GM23248 (cell line): ENCODE measurements at regions not wholly inside any gene's neighbourhood (a gene's known extent, or its start where the extent isn't known, plus 50 kb on each side); places are given as distances from the start of the nearest gene placed in this dataset.
"Not testable (repeated sequence)": the region's sequence is repeated elsewhere in the genome, so short reads cannot be mapped to it uniquely, and the experiment has no call there.

ENCODE experiments used
- DNase-seq: peaks from one replicate; pipeline ENCODE4 v3.0.0-alpha.2; 2015
- H2AFZ ChIP-seq: fragments of 200-600 bp; sonication (generic); 2 replicates; pipeline ENCODE4 v1.6.1; 2016; ENCODE audit warnings: antibody characterized with exemption
- H3F3A ChIP-seq: fragments of 200-600 bp; sonication (generic); 2 replicates; pipeline ENCODE4 v1.6.1; 2016; ENCODE audit warnings: mild to moderate bottlenecking, antibody characterized with exemption, mixed run types; ENCODE audit not compliant: insufficient read depth
- H3K27ac ChIP-seq: fragments of 200-600 bp; sonication (generic); 2 replicates; pipeline ENCODE4 v1.5.1; 2016; ENCODE audit warnings: mild to moderate bottlenecking
- H3K27me3 ChIP-seq: fragments of 200-600 bp; sonication (generic); replicated peaks from 2 replicates; pipeline ENCODE4 v1.6.1; 2016; ENCODE audit warnings: mild to moderate bottlenecking; ENCODE audit not compliant: insufficient read depth
- H3K36me3 ChIP-seq: fragments of 200-600 bp; sonication (generic); 2 replicates; pipeline ENCODE4 v1.6.1; 2016; ENCODE audit warnings: low read depth, mild to moderate bottlenecking
- H3K4me1 ChIP-seq: fragments of 200-600 bp; sonication (generic); 2 replicates; pipeline ENCODE4 v1.6.1; 2016; ENCODE audit warnings: mild to moderate bottlenecking; ENCODE audit not compliant: insufficient read depth
- H3K4me2 ChIP-seq: fragments of 200-600 bp; sonication (generic); one replicate; pipeline ENCODE4 v1.6.1; 2016; ENCODE audit warnings: mild to moderate bottlenecking; ENCODE audit not compliant: unreplicated experiment
- H3K4me3 ChIP-seq: fragments of 200-600 bp; sonication (generic); 2 replicates; pipeline ENCODE4 v1.5.1; 2016; ENCODE audit warnings: mild to moderate bottlenecking
- H3K79me2 ChIP-seq: fragments of 200-600 bp; sonication (generic); 2 replicates; pipeline ENCODE4 v1.6.1; 2016; ENCODE audit warnings: mild to moderate bottlenecking; ENCODE audit not compliant: insufficient read depth
- H3K9ac ChIP-seq: fragments of 200-600 bp; sonication (generic); 2 replicates; pipeline ENCODE4 v1.6.1; 2016; ENCODE audit warnings: mild to moderate bottlenecking
- H3K9me2 ChIP-seq: fragments of 200-600 bp; sonication (generic); 2 replicates; pipeline ENCODE4 v1.6.1; 2016; ENCODE audit warnings: mixed run types, mild to moderate bottlenecking, moderate library complexity; ENCODE audit not compliant: insufficient read depth
- H3K9me3 ChIP-seq: fragments of 200-600 bp; sonication (generic); one replicate; pipeline ENCODE4 v1.6.1; 2017; ENCODE audit warnings: low read depth
- H4K20me1 ChIP-seq: fragments of 200-600 bp; sonication (generic); 2 replicates; pipeline ENCODE4 v1.6.0; 2016; ENCODE audit not compliant: insufficient read depth
- EZH2 ChIP-seq: fragments of 200-600 bp; sonication (generic); IDR thresholded peaks from 2 replicates; pipeline ENCODE4 v1.6.1; 2018; ENCODE audit warnings: antibody characterized with exemption, mild to moderate bottlenecking; ENCODE audit not compliant: insufficient read depth, poor library complexity, severe bottlenecking
- EZH2phosphoT487 ChIP-seq: fragments of 200-600 bp; sonication (generic); IDR thresholded peaks from 2 replicates; pipeline ENCODE4 v1.6.1; 2018; ENCODE audit warnings: antibody characterized with exemption, moderate library complexity, mild to moderate bottlenecking, low read depth; ENCODE audit not compliant: insufficient read depth
- WGBS, 2 experiments: methylation state at CpG; one replicate each; pipeline ENCODE4 v1.1.6; 2015 to 2017; ENCODE audit warnings: low lambda C conversion rate in 2 of 2, low coverage in 1 of 2; ENCODE audit errors: missing lambda C conversion rate in 2 of 2; 5-methylcytosine and 5-hydroxymethylcytosine counted together
- in situ Hi-C: fragments of 300-500 bp; cut with MboI; formaldehyde crosslinking; loops from 2 replicates; pipeline ENCODE4 v1.15.0; 2020

DNA sequence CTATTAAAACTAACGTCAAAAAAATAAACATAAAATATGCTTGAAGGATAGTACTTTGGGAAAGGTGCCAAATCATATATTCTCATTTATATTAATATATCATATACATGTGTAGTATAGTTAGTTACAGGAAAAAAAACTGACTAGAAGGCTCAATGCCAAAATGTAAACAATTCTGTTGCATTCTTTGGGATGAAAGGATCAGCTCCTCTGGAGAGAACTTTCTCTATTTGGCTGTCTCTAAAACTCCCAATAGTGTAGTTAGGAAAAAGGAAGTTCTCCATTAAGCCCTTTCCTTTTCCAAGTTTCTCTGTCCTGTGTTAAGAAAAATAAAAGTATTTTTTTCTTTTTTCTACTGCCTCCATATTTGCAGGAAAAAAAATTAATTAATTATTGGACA is 86.5 kb upstream of the BTN3A2 start:
- Histone ChIP-seq H3K36me3 (no peaks in the 10 kb centered on the region), H3K4me3 (no peak overlapping the region), H3K9ac (no peak overlapping the region), H3K27ac (no peak overlapping the region), H3K9me2 (no peaks in the 10 kb centered on the region), H3F3A (peaks cover 25% of the 10 kb centered on the region), H2AFZ (no peak overlapping the region), H3K9me3 (no peaks in the 10 kb centered on the region), H3K79me2 (peaks cover 10% of the 10 kb centered on the region; the same call in 1 of the 2 replicates), H3K4me2 (no peak overlapping the region), H4K20me1 (no peaks in the 10 kb centered on the region), H3K4me1 (0 out of 2 replicates have a peak, but pooled peaks cover 4% of the 10 kb centered on the region), H3K27me3 (no peaks in the 10 kb centered on the region)
- TF ChIP-seq EZH2 (no peak), EZH2phosphoT487 (no peak)
- in situ Hi-C loops = no loop called here
- WGBS, 2 experiments = 3 to 19% methylated on average over 1 of the region's 1 CpG
- no peak for DNase-seq

DNA sequence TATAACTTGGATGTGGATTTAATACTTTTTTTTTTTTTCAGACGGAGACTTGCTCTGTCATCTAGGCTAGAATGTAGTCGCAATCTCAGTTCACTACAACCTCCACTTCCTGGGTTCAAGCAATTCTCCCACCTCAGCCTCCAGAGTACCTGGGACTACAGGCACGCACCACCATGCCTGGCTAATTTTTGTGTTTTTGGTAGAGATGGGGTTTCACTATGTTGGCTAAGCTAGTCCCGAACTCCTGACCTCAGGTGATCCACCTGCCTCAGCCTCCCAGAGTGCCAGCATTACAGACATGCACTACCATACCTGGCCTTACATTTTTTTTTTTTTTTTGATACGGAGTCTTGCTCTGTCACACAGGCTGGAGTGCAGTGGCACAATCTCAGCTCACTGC is 85.6 kb upstream of the BTN3A2 start:
- H3K9ac ChIP-seq, H3K4me1 ChIP-seq, H3K27me3 ChIP-seq, H3K36me3 ChIP-seq, DNase-seq, H4K20me1 ChIP-seq, H3K9me2 ChIP-seq, H3K4me3 ChIP-seq, H3K4me2 ChIP-seq, H3K9me3 ChIP-seq, H2AFZ ChIP-seq, H3K27ac ChIP-seq, in situ Hi-C loops: not testable (repeated sequence)
- H3K79me2 ChIP-seq = peaks cover 12% of the 10 kb centered on the region; the same call in 1 of the 2 replicates
- WGBS, 2 experiments = 94 to 99% methylated on average over 5 of the region's 5 CpGs
- peaks cover 22% of the 10 kb centered on the region for H3F3A ChIP-seq

DNA sequence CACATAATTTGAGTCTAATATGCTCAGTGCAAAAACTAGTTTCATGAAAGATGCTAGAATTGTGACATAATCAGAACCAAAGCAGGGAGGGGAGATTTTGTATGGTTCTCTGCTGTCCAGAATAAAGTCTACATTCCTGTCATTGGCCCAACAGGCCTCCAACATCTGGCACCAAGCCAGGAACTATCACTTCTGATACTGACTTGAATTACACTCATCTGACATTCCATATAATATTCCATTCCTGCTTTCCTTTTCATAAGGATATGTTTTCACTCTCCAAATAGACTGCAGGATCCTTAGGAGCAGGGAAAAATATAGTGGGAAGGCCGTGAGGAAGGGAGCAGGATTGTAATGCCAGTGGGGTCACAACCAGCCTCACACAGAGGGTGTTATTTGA is 84.6 kb upstream of the BTN3A2 start:
- H3K27me3 ChIP-seq = no peaks in the 10 kb centered on the region
- H3K9ac ChIP-seq = no peak overlapping the region
- peaks cover 23% of the 10 kb centered on the region for H3F3A ChIP-seq
- no peak overlapping the region for H3K4me2 ChIP-seq
- no peak for DNase-seq
- in situ Hi-C loops = no loop called here
- TF ChIP-seq EZH2phosphoT487 (no peak), EZH2 (no peak)
- no peaks in the 10 kb centered on the region for H3K9me2 ChIP-seq
- H2AFZ ChIP-seq = no peak overlapping the region
- no peaks in the 10 kb centered on the region for H3K4me1 ChIP-seq
- H3K79me2 ChIP-seq = peaks cover 12% of the 10 kb centered on the region; the same call in 1 of the 2 replicates
- H3K36me3 ChIP-seq = no peaks in the 10 kb centered on the region
- no peaks in the 10 kb centered on the region for H4K20me1 ChIP-seq
- no peaks in the 10 kb centered on the region for H3K9me3 ChIP-seq
- 45 to 72% methylated on average over 1 of the region's 1 CpG for whole genome bisulfite sequencing, 2 experiments
- H3K4me3 ChIP-seq = no peak overlapping the region
- no peak overlapping the region for H3K27ac ChIP-seq

GRCh38 chr6:26284537-26285142 is 80.4 kb upstream of the BTN3A2 start:
- in situ Hi-C loops = no loop called here
- H3K27ac ChIP-seq = peak overlapping the region; percentile 94
- no peak for TF ChIP-seq EZH2phosphoT487
- no peak for TF ChIP-seq EZH2
- H3K36me3 ChIP-seq = no peaks in the 10 kb centered on the region
- H3K9me3 ChIP-seq = no peaks in the 10 kb centered on the region
- peaks cover 19% of the 10 kb centered on the region for H3F3A ChIP-seq
- no peaks in the 10 kb centered on the region for H3K9me2 ChIP-seq
- WGBS, 2 experiments = 0 to 2% methylated on average over 23 of the region's 23 CpGs
- DNase-seq = peak; percentile 87
- H3K4me2 ChIP-seq = peak overlapping the region; percentile 93
- H3K79me2 ChIP-seq = peaks cover 12% of the 10 kb centered on the region; the same call in 1 of the 2 replicates
- peak overlapping the region; percentile 80 for H3K4me3 ChIP-seq
- peak overlapping the region; percentile 86 for H2AFZ ChIP-seq
- no peaks in the 10 kb centered on the region for H4K20me1 ChIP-seq
- no peaks in the 10 kb centered on the region for H3K4me1 ChIP-seq
- no peaks in the 10 kb centered on the region for H3K27me3 ChIP-seq
- H3K9ac ChIP-seq = peak overlapping the region; percentile 93
